Gastrocnemius medialis (tissue), 4 donors: ENCODE measurements at regions not wholly inside any gene's neighbourhood (a gene's known extent, or its start where the extent isn't known, plus 50 kb on each side); places are given as distances from the start of the nearest gene placed in this dataset.

Experiments
- CTCF ChIP-seq, 5 experiments: fragments of 450-650 bp in 3 of 5; fragments of 200-600 bp in 2 of 5; sonication (generic) in 2 of 5; IDR thresholded peaks in 4 of 5; conservative IDR thresholded peaks in 1 of 5; 1 replicate in 4 of 5; 2 replicates in 1 of 5; pipeline ENCODE4 v1.5.1; 2016 to 2019; ENCODE audit warnings: antibody characterized with exemption in 5 of 5, mild to moderate bottlenecking in 3 of 5, moderate library complexity in 3 of 5
- POLR2A ChIP-seq, 2 donors: fragments of 450-650 bp; IDR thresholded peaks; one replicate each; pipeline ENCODE4 v1.6.1; 2017; ENCODE audit warnings: antibody characterized with exemption in 2 of 2, mild to moderate bottlenecking in 2 of 2, moderate library complexity in 2 of 2

GRCh38 chr18:78056011-78056410 is 806.4 kb downstream of the GALR1 start:
- TF ChIP-seq CTCF (IDR thresholded peaks at IDR 0.05 in 4 of 5, conservative IDR thresholded peaks at IDR 0.05 in 1 of 5) (no peak), POLR2A (IDR thresholded peaks at IDR 0.05) (no peak)
